SJCRH30 (cell line): ENCODE measurements at regions not wholly inside any gene's neighbourhood (a gene's known extent, or its start where the extent isn't known, plus 50 kb on each side); places are given as distances from the start of the nearest gene placed in this dataset.

Experiments used
- DNase-seq, 2 experiments: peaks; one replicate each; pipeline ENCODE4 v3.0.0-alpha.2; 2015 to 2020
- H3K27ac ChIP-seq: fragments of 250-450 bp; sonication (Bioruptor Pico); 2 replicates; pipeline ENCODE4 v1.5.1; 2020; ENCODE audit warnings: mild to moderate bottlenecking, moderate library complexity
- H3K27me3 ChIP-seq: fragments of 250-450 bp; sonication (Bioruptor Pico); 2 replicates; pipeline ENCODE4 v1.5.1; 2020; ENCODE audit warnings: mild to moderate bottlenecking, moderate library complexity
- H3K36me3 ChIP-seq: fragments of 250-450 bp; sonication (Bioruptor Pico); 2 replicates; pipeline ENCODE4 v1.5.1; 2020; ENCODE audit warnings: mild to moderate bottlenecking, moderate library complexity
- H3K4me1 ChIP-seq: fragments of 250-450 bp; sonication (Bioruptor Pico); 2 replicates; pipeline ENCODE4 v1.5.1; 2020; ENCODE audit warnings: mild to moderate bottlenecking, moderate library complexity
- H3K4me3 ChIP-seq: fragments of 250-450 bp; sonication (Bioruptor Pico); 2 replicates; pipeline ENCODE4 v1.5.1; 2020; ENCODE audit warnings: mild to moderate bottlenecking, moderate library complexity
- H3K9me3 ChIP-seq: fragments of 250-450 bp; sonication (Bioruptor Pico); replicated peaks from 2 replicates; pipeline ENCODE4 v1.5.1; 2020; ENCODE audit warnings: mild to moderate bottlenecking, moderate library complexity

DNA sequence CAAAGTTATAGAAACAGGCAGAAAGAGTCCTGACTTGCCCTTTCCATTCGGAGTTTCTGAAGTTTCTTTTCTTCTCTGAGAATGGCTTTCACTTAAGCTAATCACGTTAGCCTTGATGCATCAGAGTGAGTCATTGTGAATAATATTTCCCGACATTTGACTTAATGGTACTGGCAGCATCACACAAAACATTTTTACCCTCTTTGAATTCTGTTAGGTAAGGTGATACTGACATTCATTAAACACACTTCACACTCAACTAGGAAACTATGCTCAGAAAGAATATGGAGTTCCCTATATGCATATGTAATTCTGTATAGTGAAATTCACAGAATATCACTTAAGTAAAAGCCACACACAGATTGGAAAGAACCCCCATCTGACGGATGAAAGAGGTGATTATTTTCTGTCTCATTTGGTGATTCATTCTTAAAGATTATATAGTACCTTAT is 120.8 kb upstream of the ARHGAP20 start:
- Histone ChIP-seq H3K27ac (no peak overlapping the region), H3K4me1 (no peaks in the 10 kb centered on the region), H3K4me3 (no peak overlapping the region), H3K36me3 (no peaks in the 10 kb centered on the region), H3K9me3 (no peaks in the 10 kb centered on the region), H3K27me3 (no peaks in the 10 kb centered on the region)
- DNase-seq: no peak

DNA sequence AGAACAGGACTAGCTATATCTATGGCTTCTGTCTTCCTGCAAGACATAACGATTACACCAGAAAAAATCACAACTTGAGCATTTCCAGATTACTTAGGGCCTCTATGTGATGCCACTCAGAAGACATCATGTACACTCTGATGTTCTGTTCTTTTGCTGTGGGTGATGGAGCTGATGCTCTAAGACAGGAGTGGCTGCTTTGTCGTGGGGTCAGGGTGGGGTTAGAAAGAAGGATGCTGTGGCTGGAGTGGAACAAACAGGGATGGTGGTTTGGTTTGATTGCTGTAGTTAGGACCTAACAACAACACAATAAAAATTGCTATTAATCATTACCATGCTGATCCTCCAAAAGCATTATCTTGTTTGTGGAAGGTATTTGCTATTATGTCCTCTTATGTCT is 120.3 kb upstream of the ARHGAP20 start:
- no peaks in the 10 kb centered on the region for H3K27me3 ChIP-seq
- H3K36me3 ChIP-seq: no peaks in the 10 kb centered on the region
- H3K9me3 ChIP-seq: no peaks in the 10 kb centered on the region
- no peak overlapping the region for H3K27ac ChIP-seq
- no peak overlapping the region for H3K4me3 ChIP-seq
- H3K4me1 ChIP-seq: no peaks in the 10 kb centered on the region
- no peak for DNase-seq

DNA sequence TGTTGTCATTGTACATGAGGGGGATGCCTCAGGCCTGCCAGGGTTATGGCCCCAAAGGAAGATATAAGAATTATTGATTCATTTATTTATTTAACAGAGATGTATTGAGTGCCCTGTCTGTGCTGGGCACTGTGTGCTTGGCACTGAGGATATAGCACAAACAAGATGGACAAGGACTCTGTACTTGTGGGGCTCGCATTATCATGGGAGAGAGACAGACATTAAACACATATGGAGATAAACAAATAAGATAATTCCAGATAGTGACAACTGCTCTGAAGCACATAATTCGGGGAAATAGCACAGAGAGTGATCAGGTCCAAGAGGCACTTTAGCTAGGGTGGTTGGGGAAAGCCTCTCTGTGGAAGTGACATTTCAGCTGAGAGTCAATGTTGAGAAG is 119.8 kb upstream of the ARHGAP20 start:
- Histone ChIP-seq H3K27ac (no peak overlapping the region), H3K9me3 (no peaks in the 10 kb centered on the region), H3K4me3 (no peak overlapping the region), H3K27me3 (no peaks in the 10 kb centered on the region), H3K36me3 (no peaks in the 10 kb centered on the region), H3K4me1 (no peaks in the 10 kb centered on the region)
- DNase-seq: no peak

DNA sequence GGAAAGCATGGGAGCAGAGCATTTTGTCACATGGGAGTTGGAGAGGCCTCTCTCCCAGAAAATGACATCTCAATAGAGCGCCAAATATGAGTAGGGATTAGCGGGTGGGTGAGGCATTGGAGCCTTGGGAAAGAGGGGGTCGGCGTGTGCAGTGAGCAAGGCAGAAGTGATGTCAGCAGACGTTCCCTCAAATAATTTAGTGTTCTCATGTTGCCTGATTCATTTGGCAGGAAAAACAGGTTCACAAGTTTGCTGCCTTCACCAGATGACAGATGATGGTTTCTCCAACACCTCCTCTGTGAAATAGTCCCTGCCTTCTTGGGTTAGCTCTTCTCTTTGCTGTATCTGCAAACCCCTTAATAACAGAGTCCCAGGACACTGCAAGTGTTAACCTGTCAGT is 118.5 kb upstream of the ARHGAP20 start:
- Histone ChIP-seq H3K36me3 (no peaks in the 10 kb centered on the region), H3K4me3 (no peak overlapping the region), H3K4me1 (no peaks in the 10 kb centered on the region), H3K27me3 (no peaks in the 10 kb centered on the region), H3K27ac (no peak overlapping the region), H3K9me3 (no peaks in the 10 kb centered on the region)
- no peak for DNase-seq

DNA sequence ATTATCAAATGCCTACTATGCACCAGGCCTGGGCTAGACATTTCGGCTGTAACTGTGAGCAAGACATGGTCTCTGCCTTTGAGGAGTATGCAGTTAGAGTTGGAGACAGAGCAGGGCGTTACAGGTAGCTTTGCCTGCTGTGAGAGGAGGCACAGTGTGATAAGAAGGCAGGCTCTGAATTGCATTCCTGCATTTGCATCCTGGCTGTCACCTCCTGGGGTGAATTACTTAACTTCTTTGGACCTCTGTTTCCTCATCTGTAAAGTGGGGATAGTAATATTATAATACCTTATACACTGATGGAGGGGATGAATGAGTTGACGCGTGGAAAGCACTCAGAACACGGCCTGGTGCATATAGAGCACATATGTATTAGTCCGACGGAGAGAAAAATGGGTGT is 118.1 kb upstream of the ARHGAP20 start:
- no peak overlapping the region for H3K27ac ChIP-seq
- H3K9me3 ChIP-seq: no peaks in the 10 kb centered on the region
- H3K4me3 ChIP-seq: no peak overlapping the region
- H3K27me3 ChIP-seq: no peaks in the 10 kb centered on the region
- DNase-seq: no peak
- no peaks in the 10 kb centered on the region for H3K36me3 ChIP-seq
- no peaks in the 10 kb centered on the region for H3K4me1 ChIP-seq

DNA sequence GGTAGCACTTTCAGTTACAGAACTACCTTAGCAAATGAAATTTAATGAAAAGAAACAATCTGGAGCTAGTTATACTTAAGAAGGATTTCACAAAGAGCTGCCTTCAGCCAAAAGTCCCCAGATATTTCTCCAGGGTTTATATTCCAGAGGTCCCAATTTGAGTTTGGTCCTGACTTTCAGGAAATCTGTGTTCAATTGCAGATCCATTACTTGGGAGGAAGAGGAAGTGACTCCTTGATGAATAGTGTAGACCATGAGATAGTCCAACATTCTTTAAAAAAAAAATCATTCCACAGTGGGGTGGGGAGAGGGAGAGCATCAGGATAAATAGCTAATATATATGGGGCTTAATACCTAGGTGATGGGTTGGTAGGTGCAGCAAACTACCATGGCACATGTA is 117.6 kb upstream of the ARHGAP20 start:
- Histone ChIP-seq H3K4me1 (no peaks in the 10 kb centered on the region), H3K27ac (no peak overlapping the region), H3K9me3 (no peaks in the 10 kb centered on the region), H3K4me3 (no peak overlapping the region), H3K27me3 (no peaks in the 10 kb centered on the region), H3K36me3 (no peaks in the 10 kb centered on the region)
- no peak for DNase-seq

DNA sequence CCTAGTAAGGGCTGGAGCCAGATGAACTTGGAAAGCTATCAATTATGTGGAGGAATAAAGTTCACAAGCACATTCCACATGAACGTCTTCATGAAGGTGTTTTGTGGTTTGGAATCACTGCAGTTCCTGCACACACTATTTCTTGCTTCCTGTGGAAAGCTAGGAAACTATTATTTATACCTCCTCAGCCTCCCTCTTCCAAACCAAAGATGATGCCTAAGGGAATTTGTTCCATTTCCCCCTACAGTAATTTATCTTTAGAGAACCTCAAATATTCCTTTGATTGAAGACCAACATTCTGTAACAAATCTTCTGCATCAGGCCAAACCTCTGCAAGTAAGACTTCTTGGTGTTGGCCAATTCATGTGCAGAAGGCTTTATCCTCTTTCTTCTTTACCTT is 115.8 kb upstream of the ARHGAP20 start:
- no peak overlapping the region for H3K4me3 ChIP-seq
- H3K36me3 ChIP-seq: no peaks in the 10 kb centered on the region
- no peak overlapping the region for H3K27ac ChIP-seq
- no peaks in the 10 kb centered on the region for H3K9me3 ChIP-seq
- no peaks in the 10 kb centered on the region for H3K27me3 ChIP-seq
- DNase-seq: no peak
- no peaks in the 10 kb centered on the region for H3K4me1 ChIP-seq

DNA sequence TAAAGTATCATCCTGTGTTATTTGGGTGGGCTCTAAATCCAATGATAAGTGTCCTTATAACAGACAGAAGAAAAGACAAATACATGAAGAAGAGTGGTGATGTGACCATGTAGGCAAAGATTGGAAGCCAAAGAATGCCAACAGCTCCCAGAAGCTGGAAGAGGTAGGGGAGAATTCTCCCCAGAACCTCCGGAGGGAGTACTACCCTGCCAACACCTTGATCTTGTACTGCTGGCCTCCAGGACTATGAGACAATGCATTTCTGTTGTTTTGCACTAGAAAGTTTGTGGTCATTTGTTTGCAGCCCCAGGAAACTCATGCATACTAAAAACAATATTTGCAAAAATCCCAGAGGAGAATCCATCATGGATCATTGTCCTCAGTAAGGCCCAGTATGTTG is 115.0 kb upstream of the ARHGAP20 start:
- H3K4me1 ChIP-seq: no peaks in the 10 kb centered on the region
- no peak for DNase-seq
- no peak overlapping the region for H3K4me3 ChIP-seq
- no peak overlapping the region for H3K27ac ChIP-seq
- no peaks in the 10 kb centered on the region for H3K9me3 ChIP-seq
- no peaks in the 10 kb centered on the region for H3K36me3 ChIP-seq
- H3K27me3 ChIP-seq: no peaks in the 10 kb centered on the region

DNA sequence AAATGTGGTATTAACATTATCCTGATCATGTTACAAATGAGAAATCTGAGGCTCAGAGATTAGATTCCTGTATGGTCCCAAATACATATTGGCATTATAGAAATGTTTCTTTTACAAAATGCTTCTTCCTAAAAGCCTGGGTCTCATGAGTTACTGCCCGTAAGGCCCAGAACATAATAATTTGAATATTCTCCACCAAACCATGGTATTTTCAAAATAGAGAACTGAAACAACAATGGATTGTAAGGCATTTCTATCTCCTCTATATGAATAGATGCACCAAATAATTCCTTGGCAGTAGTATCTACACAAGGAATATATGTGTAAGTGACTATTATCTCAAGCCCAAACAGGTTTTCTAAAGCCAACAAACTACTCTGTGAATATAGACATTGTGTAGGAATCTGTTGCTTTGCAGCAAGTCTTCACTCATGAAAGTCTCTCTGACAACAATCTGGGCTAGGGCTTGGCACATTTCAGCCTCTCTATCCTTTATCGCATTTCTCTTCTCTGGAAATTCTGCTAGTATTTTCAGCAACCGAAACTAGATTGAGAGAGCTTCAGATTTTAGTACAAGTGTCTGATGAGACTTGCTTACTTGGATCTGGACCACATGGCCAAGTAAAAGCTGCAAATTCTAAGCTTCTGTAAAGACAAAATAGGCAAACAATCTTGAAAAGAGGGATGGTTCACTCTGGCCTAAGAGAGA is 112.8 kb upstream of the ARHGAP20 start:
- no peaks in the 10 kb centered on the region for H3K27me3 ChIP-seq
- no peaks in the 10 kb centered on the region for H3K4me1 ChIP-seq
- no peaks in the 10 kb centered on the region for H3K36me3 ChIP-seq
- DNase-seq: no peak
- no peaks in the 10 kb centered on the region for H3K9me3 ChIP-seq
- no peak overlapping the region for H3K4me3 ChIP-seq
- H3K27ac ChIP-seq: no peak overlapping the region

DNA sequence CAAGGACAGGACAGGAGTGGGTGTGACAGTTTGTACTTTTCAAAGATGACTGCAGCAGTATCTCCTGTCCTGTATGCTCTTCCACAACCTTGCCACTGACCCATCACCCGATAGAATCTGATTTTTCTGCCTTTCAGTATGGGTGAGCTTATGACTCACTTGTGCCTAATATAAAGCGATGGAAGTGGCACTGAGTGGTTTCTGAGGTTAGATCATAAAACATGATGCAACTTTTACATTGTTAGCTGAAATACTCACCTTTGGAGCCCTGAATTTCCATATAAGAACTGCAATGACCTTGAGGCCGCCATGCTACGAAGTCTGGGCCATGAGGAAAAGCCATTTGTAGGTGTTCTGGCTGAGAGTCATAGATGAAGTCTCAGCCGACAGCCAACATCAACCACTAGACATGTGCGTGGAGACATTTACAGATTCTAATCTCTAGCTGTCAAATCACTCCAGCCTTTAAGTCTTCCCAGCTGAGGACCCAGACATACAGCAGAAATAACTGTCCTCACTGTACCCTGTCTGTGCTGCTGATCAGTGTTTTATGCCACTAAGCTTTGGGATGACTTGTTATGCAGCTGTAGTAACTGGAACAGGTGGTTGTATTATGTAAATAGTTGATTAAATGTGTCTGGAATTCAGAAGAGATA is 105.9 kb upstream of the ARHGAP20 start:
- Histone ChIP-seq H3K27ac (no peak overlapping the region), H3K4me3 (no peak overlapping the region), H3K36me3 (no peaks in the 10 kb centered on the region), H3K4me1 (no peaks in the 10 kb centered on the region), H3K9me3 (no peaks in the 10 kb centered on the region), H3K27me3 (no peaks in the 10 kb centered on the region)
- no peak for DNase-seq

DNA sequence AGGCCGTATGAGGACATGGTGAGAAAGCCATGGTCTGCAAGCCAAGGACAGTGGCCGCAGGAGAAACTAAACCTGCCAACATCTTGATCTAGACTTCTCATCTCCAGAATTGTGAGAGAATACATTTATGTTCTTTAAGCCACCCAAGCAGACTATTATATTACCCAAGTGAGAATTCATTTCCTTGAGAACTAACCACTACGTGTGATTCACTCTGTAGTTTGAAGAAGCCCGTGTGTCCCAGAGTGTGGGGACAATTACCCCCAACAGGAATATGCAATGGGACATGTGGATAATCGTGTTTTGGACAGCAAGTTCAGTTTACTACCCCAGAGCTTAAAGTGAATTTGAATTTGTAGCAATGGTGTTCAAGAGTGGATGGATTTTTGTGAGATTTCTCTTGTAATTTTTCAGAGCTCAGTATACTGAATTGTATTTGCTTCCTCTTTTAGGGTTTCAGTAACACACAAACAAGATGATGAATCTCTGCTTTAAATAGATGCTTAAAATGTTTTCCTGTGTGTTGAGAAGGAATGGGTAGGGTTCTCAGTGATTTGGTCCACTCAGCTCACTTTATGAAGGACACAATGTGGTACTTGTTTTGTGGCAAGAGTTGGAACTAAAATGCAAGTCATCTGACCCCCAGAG is 100.0 kb upstream of the ARHGAP20 start:
- no peak overlapping the region for H3K27ac ChIP-seq
- H3K9me3 ChIP-seq: no peaks in the 10 kb centered on the region
- no peaks in the 10 kb centered on the region for H3K4me1 ChIP-seq
- no peak overlapping the region for H3K4me3 ChIP-seq
- H3K27me3 ChIP-seq: no peaks in the 10 kb centered on the region
- no peak for DNase-seq
- no peaks in the 10 kb centered on the region for H3K36me3 ChIP-seq

DNA sequence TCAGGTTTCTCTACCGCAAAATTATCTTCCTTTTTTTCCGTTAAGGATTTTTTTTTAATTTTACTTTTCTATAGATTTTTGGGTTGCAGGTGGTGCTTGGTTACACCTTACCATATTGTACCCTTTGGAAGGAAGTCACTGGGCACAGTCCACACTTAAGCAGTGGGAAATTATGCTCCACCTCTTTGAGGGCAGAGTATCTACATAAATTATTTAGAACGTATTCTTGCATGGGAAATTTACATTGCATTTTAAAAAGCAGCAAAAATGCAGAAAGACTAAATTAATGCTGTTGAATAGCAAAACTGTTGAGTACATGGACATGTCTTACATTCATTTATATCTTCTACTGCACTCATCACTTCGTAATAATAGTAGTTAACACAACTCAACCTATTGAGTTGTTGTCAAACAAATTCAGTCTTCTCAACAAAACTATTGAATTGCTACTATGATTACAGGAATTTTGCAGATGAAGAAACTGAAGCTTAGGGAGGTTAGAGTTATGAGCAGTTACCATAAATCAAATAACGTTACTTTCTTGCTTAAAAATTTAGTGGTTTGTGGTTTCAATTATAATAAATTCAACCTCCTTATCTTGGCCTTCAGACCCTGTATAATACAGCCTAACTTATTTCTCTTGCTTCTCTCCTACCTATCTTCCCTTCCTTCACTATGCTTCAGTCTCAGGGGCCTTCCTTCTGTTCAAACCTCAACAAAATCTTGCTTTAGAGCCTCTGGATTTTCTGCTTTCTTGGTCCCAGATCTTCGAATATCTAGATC is 97.4 kb upstream of the ARHGAP20 start:
- no peak for DNase-seq
- Histone ChIP-seq H3K9me3 (no peaks in the 10 kb centered on the region), H3K27ac (no peak overlapping the region), H3K36me3 (no peaks in the 10 kb centered on the region), H3K4me1 (no peaks in the 10 kb centered on the region), H3K27me3 (no peaks in the 10 kb centered on the region), H3K4me3 (no peak overlapping the region)

DNA sequence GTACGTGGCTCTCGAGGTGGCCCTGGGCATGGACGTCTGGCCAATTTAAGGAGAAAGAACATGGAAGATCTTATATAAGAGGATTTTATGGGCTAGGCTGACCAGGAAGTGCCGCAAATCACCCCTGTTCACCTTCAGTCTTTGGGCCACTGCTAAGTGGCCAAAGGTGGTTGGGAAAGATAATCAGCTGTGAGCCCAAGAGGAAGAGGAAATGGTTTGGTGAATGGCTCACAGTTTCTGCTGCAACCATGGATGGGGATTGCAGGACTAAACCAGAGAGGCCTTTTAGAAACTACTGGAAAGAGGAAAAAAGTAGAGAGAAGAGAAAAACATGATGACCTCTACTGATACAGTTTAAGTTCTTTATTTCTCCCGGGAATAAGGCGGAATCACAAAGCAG is 96.0 kb upstream of the ARHGAP20 start:
- Histone ChIP-seq H3K4me1 (no peaks in the 10 kb centered on the region), H3K27ac (no peak overlapping the region), H3K27me3 (no peaks in the 10 kb centered on the region), H3K9me3 (no peaks in the 10 kb centered on the region), H3K36me3 (no peaks in the 10 kb centered on the region), H3K4me3 (no peak overlapping the region)
- no peak for DNase-seq

DNA sequence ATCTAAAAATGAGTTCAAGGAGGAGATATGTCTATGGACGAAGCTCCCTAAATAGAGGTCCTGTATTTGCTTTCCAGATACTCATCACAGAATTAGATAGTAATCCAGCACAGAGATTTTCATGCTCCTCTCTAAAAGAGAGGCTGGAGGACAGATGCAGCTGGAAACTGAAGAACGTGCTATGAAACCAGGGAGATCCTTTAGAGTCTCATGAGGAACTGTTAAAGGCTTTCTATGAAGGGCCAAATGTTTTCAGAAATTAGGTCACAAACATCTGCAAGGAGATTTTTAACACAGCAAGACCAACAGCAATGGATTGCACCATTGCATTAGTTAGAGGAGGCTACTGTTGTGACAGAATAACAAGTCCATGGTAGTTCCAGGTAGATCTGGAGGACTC is 95.6 kb upstream of the ARHGAP20 start:
- no peaks in the 10 kb centered on the region for H3K4me1 ChIP-seq
- H3K4me3 ChIP-seq: no peak overlapping the region
- no peaks in the 10 kb centered on the region for H3K27me3 ChIP-seq
- DNase-seq: no peak
- H3K36me3 ChIP-seq: no peaks in the 10 kb centered on the region
- H3K27ac ChIP-seq: no peak overlapping the region
- H3K9me3 ChIP-seq: no peaks in the 10 kb centered on the region

DNA sequence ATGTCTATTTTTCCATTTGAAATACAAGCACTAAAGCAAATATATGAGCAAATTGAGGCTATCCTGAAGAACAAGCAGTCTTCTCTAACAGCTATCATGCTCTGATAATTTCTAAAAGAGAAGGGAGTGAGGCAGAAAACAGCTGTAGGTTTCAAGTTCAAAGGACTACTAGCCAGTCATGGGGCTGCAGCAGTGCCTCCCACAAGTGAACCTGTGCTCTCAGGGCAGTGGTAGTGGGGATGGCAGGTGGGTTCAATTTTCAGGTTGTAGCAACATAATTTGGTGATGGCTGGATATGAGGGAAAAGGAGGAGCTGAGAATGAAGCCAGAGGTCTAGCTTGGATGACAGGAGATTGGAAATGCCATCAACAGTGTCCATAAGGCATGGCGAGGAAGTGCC is 93.5 kb upstream of the ARHGAP20 start:
- DNase-seq: no peak
- Histone ChIP-seq H3K27ac (no peak overlapping the region), H3K9me3 (no peaks in the 10 kb centered on the region), H3K4me1 (no peaks in the 10 kb centered on the region), H3K4me3 (no peak overlapping the region), H3K27me3 (no peaks in the 10 kb centered on the region), H3K36me3 (no peaks in the 10 kb centered on the region)
